GM19463 (cell line): ENCODE measurements at regions not wholly inside any gene's neighbourhood (a gene's known extent, or its start where the extent isn't known, plus 50 kb on each side); places are given as distances from the start of the nearest gene placed in this dataset.
"Not testable (repeated sequence)": the region's sequence is repeated elsewhere in the genome, so short reads cannot be mapped to it uniquely, and the experiment has no call there.

Experiments used
- ATAC-seq: cut with Tn5 transposase; IDR thresholded peaks from one replicate; pipeline ENCODE4 v1.9.1; 2021; ENCODE audit warnings: mild to moderate bottlenecking, moderate library complexity; ENCODE audit not compliant: unreplicated experiment

GRCh38 chr4:118410138-118410537 is 57.3 kb upstream of the PRSS12 start:
- ATAC-seq, result no peak

- peak; percentile 50 for ATAC-seq
Observed at GRCh38 chr4:118417325-118417724, 64.5 kb upstream of the PRSS12 start.

GRCh38 chr4:118417800-118418199 is 65.0 kb upstream of the PRSS12 start:
- ATAC-seq, result not testable (repeated sequence)

- not testable (repeated sequence) for ATAC-seq
Observed at GRCh38 chr4:118418396-118418795, 65.6 kb upstream of the PRSS12 start.

- ATAC-seq, result not testable (repeated sequence)
Observed at GRCh38 chr4:118419626-118420025, 66.8 kb upstream of the PRSS12 start.

GRCh38 chr4:118424062-118424461 is 71.3 kb upstream of the PRSS12 start:
- ATAC-seq, result not testable (repeated sequence)

GRCh38 chr4:118428881-118429280 is 76.1 kb upstream of the PRSS12 start:
- not testable (repeated sequence) for ATAC-seq

- ATAC-seq, result not testable (repeated sequence)
Observed at GRCh38 chr4:118432359-118432758, 79.6 kb upstream of the PRSS12 start.

GRCh38 chr4:118433612-118434375 is 81.0 kb upstream of the PRSS12 start:
- not testable (repeated sequence) for ATAC-seq

GRCh38 chr4:118435415-118435814 is 82.6 kb upstream of the PRSS12 start:
- not testable (repeated sequence) for ATAC-seq

- not testable (repeated sequence) for ATAC-seq
Observed at GRCh38 chr4:118442115-118442837, 89.5 kb upstream of the PRSS12 start.

- ATAC-seq, result not testable (repeated sequence)
Observed at GRCh38 chr4:118447397-118447796, 94.6 kb upstream of the PRSS12 start.

GRCh38 chr4:118454857-118455256 is 102.1 kb upstream of the PRSS12 start:
- ATAC-seq, result not testable (repeated sequence)

- ATAC-seq, result not testable (repeated sequence)
Observed at GRCh38 chr4:118461435-118461834, 108.6 kb upstream of the PRSS12 start.

- ATAC-seq, result not testable (repeated sequence)
Observed at GRCh38 chr4:118465831-118466230, 113.0 kb upstream of the PRSS12 start.

GRCh38 chr4:118474001-118474626 is 121.3 kb upstream of the PRSS12 start:
- not testable (repeated sequence) for ATAC-seq

GRCh38 chr4:118474771-118475170 is 122.0 kb upstream of the PRSS12 start:
- not testable (repeated sequence) for ATAC-seq

- not testable (repeated sequence) for ATAC-seq
Observed at GRCh38 chr4:118475901-118476300, 123.1 kb upstream of the PRSS12 start.

- ATAC-seq, result not testable (repeated sequence)
Observed at GRCh38 chr4:118477826-118478225, 125.0 kb upstream of the PRSS12 start.

- not testable (repeated sequence) for ATAC-seq
Observed at GRCh38 chr4:118485801-118486314, 133.1 kb upstream of the PRSS12 start.

- ATAC-seq, result not testable (repeated sequence)
Observed at GRCh38 chr4:118492963-118493362, 140.2 kb upstream of the PRSS12 start.
